IMR-90 (cell line): ENCODE measurements at regions not wholly inside any gene's neighbourhood (a gene's known extent, or its start where the extent isn't known, plus 50 kb on each side); places are given as distances from the start of the nearest gene placed in this dataset.

Experiments used
- ATAC-seq: fragments of 200-7000 bp; cut with Tn5 transposase; 2 replicates; pipeline ENCODE4 v1.9.1; 2020; ENCODE audit warnings: low read depth, mild to moderate bottlenecking, moderate library complexity
- BruUV-seq: library from RNA; stranded (reverse); fragments of 400-500 nt; replicated peaks from 2 replicates; lab custom pipeline; 2021; lab: Mats Ljungman, UMichigan
- CTCF ChIA-PET: fragments of 300-600 bp; formaldehyde crosslinking; extraction: SDS; loops from one replicate; lab custom pipeline; 2021; ENCODE audit warnings: antibody characterized with exemption; lab: Yijun Ruan, JAX
- POLR2A ChIA-PET: fragments of 300-600 bp; sonication (Branson Sonifier 250); formaldehyde crosslinking; loops from one replicate; lab custom pipeline; 2022; ENCODE audit warnings: antibody characterized with exemption; ENCODE audit not compliant: unreplicated experiment; lab: Charles Lee
- DNase-seq: peaks from one replicate; pipeline ENCODE4 v3.0.0; 2013
- H2AFZ ChIP-seq: replicated peaks from 2 replicates; pipeline ENCODE3; 2013; ENCODE audit warnings: low read length, mild to moderate bottlenecking; ENCODE audit not compliant: poor library complexity
- H2AK5ac ChIP-seq: 2 replicates; pipeline ENCODE4 v1.6.1; 2013; ENCODE audit warnings: low read depth, low read length, inconsistent platforms
- H2AK9ac ChIP-seq: replicated peaks from 2 replicates; pipeline ENCODE3; 2013; ENCODE audit warnings: mild to moderate bottlenecking, low read depth, low read length, moderate library complexity; ENCODE audit not compliant: poor library complexity
- H2BK120ac ChIP-seq: 2 replicates; pipeline ENCODE4 v1.6.1; 2013; ENCODE audit warnings: low read depth, low read length, inconsistent platforms
- H2BK15ac ChIP-seq: 3 replicates; pipeline ENCODE4 v1.6.1; 2013; ENCODE audit warnings: low read depth, low read length, inconsistent platforms
- H2BK20ac ChIP-seq: 2 replicates; pipeline ENCODE4 v1.6.1; 2013; ENCODE audit warnings: low read depth, mild to moderate bottlenecking, inconsistent platforms, low read length, moderate library complexity
- H2BK5ac ChIP-seq: 2 replicates; pipeline ENCODE4 v1.6.1; 2013; ENCODE audit warnings: mild to moderate bottlenecking, low read depth, low read length, inconsistent platforms; ENCODE audit not compliant: poor library complexity, severe bottlenecking
- H3K14ac ChIP-seq: replicated peaks from 2 replicates; pipeline ENCODE4 v1.6.1; 2013; ENCODE audit warnings: low read depth, low read length, inconsistent platforms
- H3K18ac ChIP-seq: 2 replicates; pipeline ENCODE4 v1.6.1; 2013; ENCODE audit warnings: low read depth, low read length, control low read depth
- H3K23ac ChIP-seq: 2 replicates; pipeline ENCODE4 v1.6.1; 2013; ENCODE audit warnings: low read depth, low read length, inconsistent platforms
- H3K27ac ChIP-seq: 2 replicates; pipeline ENCODE4 v1.5.1; 2013; ENCODE audit warnings: mild to moderate bottlenecking, control low read depth, low read length; ENCODE audit not compliant: insufficient read depth
- H3K27me3 ChIP-seq: 2 replicates; pipeline ENCODE4 v1.6.1; 2013; ENCODE audit warnings: low read length; ENCODE audit not compliant: control insufficient read depth, insufficient read depth
- H3K36me3 ChIP-seq: 2 replicates; pipeline ENCODE4 v1.6.1; 2013; ENCODE audit warnings: low read length, mixed read lengths; ENCODE audit not compliant: control insufficient read depth, insufficient read depth
- H3K4ac ChIP-seq: 2 replicates; pipeline ENCODE4 v1.6.1; 2013; ENCODE audit warnings: low read depth, low read length, inconsistent platforms
- H3K4me1 ChIP-seq: 2 replicates; pipeline ENCODE4 v1.6.1; 2013; ENCODE audit warnings: low read length, mixed read lengths; ENCODE audit not compliant: control insufficient read depth, insufficient read depth
- H3K4me2 ChIP-seq: 2 replicates; pipeline ENCODE4 v1.6.1; 2013; ENCODE audit warnings: low read depth, mild to moderate bottlenecking, control low read depth, low read length, moderate library complexity
- H3K4me3 ChIP-seq: 2 replicates; pipeline ENCODE4 v1.5.1; 2013; ENCODE audit warnings: low read depth, mild to moderate bottlenecking, control low read depth, low read length, moderate library complexity; ENCODE audit not compliant: insufficient read depth
- H3K56ac ChIP-seq: 2 replicates; pipeline ENCODE4 v1.6.1; 2013; ENCODE audit warnings: low read length, inconsistent platforms; ENCODE audit not compliant: insufficient read depth; ENCODE audit errors: extremely low read depth
- H3K79me1 ChIP-seq, 2 experiments: 2 replicates each; pipeline ENCODE4 v1.6.1; 2013; ENCODE audit warnings: low read length in 2 of 2, inconsistent platforms in 1 of 2, low read depth in 1 of 2
- H3K9ac ChIP-seq: 2 replicates; pipeline ENCODE4 v1.6.1; 2013; ENCODE audit warnings: low read depth, low read length, control low read depth
- H3K9me1 ChIP-seq: 2 replicates; pipeline ENCODE4 v1.6.1; 2013; ENCODE audit warnings: low read length, inconsistent platforms; ENCODE audit not compliant: insufficient read depth
- H3K9me3 ChIP-seq: 2 replicates; pipeline ENCODE4 v1.6.1; 2013; ENCODE audit warnings: low read length; ENCODE audit not compliant: control insufficient read depth, insufficient read depth
- H4K20me1 ChIP-seq: 2 replicates; pipeline ENCODE4 v1.6.1; 2013; ENCODE audit warnings: low read length, inconsistent platforms; ENCODE audit not compliant: insufficient read depth
- H4K5ac ChIP-seq: 2 replicates; pipeline ENCODE4 v1.6.1; 2013; ENCODE audit warnings: mild to moderate bottlenecking, low read depth, low read length, control low read depth
- H4K8ac ChIP-seq, 2 experiments: 2 replicates each; pipeline ENCODE4 v1.6.1; 2013; ENCODE audit warnings: low read depth in 2 of 2, low read length in 2 of 2, control low read depth in 1 of 2, inconsistent platforms in 1 of 2
- H4K91ac ChIP-seq: 2 replicates; pipeline ENCODE4 v1.6.1; 2013; ENCODE audit warnings: low read depth, low read length, inconsistent platforms; ENCODE audit not compliant: insufficient read depth
- CEBPB ChIP-seq: IDR thresholded peaks from 2 replicates; pipeline ENCODE4 v1.6.1; 2012; ENCODE audit warnings: low read depth, low read length, improper control_type of control experiment
- MAZ ChIP-seq: IDR thresholded peaks from 2 replicates; pipeline ENCODE4 v1.6.1; 2012; ENCODE audit warnings: low read depth, mild to moderate bottlenecking, low read length, improper control_type of control experiment, moderate library complexity, borderline replicate concordance
- RFX5 ChIP-seq: IDR thresholded peaks from 2 replicates; pipeline ENCODE4 v1.8.0; 2012; ENCODE audit warnings: low read depth, mild to moderate bottlenecking, low read length, moderate library complexity
- WGBS, 2 experiments: methylation state at CpG; one replicate each; pipeline versions ENCODE4 v1.1.5 to v1.1.7; 2013; ENCODE audit warnings: missing lambda C conversion rate in 2 of 2; ENCODE audit not compliant: insufficient read length in 1 of 2; ENCODE audit errors: extremely low coverage in 2 of 2; 5-methylcytosine and 5-hydroxymethylcytosine counted together
- dilution Hi-C: fragments of 300-500 bp; cut with HindIII; formaldehyde crosslinking; loops from one replicate; pipeline ENCODE4 v1.14.3; 2018; ENCODE audit warnings: low sequenced_read_pairs; ENCODE audit not compliant: unreplicated experiment
- in situ Hi-C: fragments of 300-500 bp; cut with MboI; formaldehyde crosslinking; loops from 3 replicates; pipeline ENCODE4 v1.14.3; 2019; ENCODE audit warnings: low sequenced_read_pairs, inconsistent platforms, mixed read lengths
- intact Hi-C: fragments of 100-400 bp; cut with micrococcal nuclease; formaldehyde crosslinking; loops from 2 replicates; pipeline ENCODE4 v1.10.0; 2022
- TF ChIP-seq, protein P1 (sequence below): conservative IDR thresholded peaks from 2 replicates; pipeline ENCODE4 v1.5.1; 2012; ENCODE audit warnings: mild to moderate bottlenecking, low read depth, low read length, improper control_type of control experiment

DNA sequence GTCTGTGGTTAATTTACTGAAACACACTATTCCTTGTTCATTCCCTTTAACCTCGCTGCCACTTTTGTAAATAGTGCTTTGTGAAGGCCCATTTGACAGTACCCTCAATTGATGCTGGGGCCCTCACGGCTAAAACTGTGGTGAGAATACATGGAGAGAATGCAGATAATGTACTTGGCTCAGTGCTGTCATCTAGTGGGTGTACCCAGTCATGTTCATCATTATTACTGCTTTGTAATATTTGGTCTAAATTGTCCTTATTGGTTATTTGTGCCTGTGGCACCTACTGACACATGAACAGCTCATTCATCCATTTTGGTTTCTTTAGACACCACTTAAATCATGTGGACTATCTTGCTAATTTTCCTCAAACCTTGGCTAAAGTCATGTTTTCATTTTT lies 543.6 kb downstream of the EDEM1 start:
- Histone ChIP-seq H3K18ac (no peak overlapping the region), H4K8ac (no peak overlapping the region), H3K79me1 (no peaks in the 10 kb centered on the region), H3K9ac (no peak overlapping the region), H3K56ac (no peak overlapping the region), H3K9me1 (no peaks in the 10 kb centered on the region), H3K4me2 (no peak overlapping the region), H2BK120ac (no peak overlapping the region), H3K27ac (no peak overlapping the region), H3K14ac (no peak overlapping the region), H3K4ac (no peak overlapping the region), H4K20me1 (no peaks in the 10 kb centered on the region), H4K91ac (no peak overlapping the region), H2BK5ac (no peak overlapping the region), H3K27me3 (no peaks in the 10 kb centered on the region), H3K4me3 (no peak overlapping the region), H3K36me3 (no peaks in the 10 kb centered on the region), H2AK5ac (no peak overlapping the region), H2AFZ (no peak overlapping the region), H3K23ac (no peak overlapping the region), H2AK9ac (no peak overlapping the region), H4K5ac (no peak overlapping the region), H3K4me1 (no peaks in the 10 kb centered on the region), H2BK20ac (no peak overlapping the region), H2BK15ac (no peak overlapping the region), H3K9me3 (peaks cover 8% of the 10 kb centered on the region; the same call in 1 of the 2 replicates)
- ATAC-seq, result no peak
- WGBS, 2 experiments, result no CpG with 5 or more reads among the region's 2 CpGs
- ChIA-PET CTCF (no interaction called here), POLR2A (no interaction called here)
- dilution Hi-C loops (no loop called here), in situ Hi-C loops (no loop called here), intact Hi-C loops (no loop called here)
- TF ChIP-seq, protein P1, sequence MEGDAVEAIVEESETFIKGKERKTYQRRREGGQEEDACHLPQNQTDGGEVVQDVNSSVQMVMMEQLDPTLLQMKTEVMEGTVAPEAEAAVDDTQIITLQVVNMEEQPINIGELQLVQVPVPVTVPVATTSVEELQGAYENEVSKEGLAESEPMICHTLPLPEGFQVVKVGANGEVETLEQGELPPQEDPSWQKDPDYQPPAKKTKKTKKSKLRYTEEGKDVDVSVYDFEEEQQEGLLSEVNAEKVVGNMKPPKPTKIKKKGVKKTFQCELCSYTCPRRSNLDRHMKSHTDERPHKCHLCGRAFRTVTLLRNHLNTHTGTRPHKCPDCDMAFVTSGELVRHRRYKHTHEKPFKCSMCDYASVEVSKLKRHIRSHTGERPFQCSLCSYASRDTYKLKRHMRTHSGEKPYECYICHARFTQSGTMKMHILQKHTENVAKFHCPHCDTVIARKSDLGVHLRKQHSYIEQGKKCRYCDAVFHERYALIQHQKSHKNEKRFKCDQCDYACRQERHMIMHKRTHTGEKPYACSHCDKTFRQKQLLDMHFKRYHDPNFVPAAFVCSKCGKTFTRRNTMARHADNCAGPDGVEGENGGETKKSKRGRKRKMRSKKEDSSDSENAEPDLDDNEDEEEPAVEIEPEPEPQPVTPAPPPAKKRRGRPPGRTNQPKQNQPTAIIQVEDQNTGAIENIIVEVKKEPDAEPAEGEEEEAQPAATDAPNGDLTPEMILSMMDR, result no peak
- TF ChIP-seq CEBPB, result no peak
- TF ChIP-seq MAZ, result no peak
- no peak for TF ChIP-seq RFX5
- no TSS peak for BruUV-seq
- no peak for DNase-seq
